ENCODE measurements at regions not wholly inside any gene's neighbourhood (a gene's known extent, or its start where the extent isn't known, plus 50 kb on each side); places are given as distances from the start of the nearest gene placed in this dataset.

DNA sequence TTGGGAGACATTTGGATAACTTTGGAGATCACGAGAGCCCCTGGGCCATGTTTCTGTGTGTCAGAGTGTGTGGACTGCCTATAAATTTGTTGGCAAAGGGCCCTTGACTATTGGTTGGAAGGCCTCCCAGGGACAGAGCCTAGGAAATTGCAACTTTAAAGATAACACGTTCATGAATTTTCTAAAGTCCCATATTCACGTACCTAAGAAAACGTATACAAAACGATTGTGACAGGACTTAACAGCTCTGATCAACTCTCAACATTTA, 55.8 kb downstream of the DOP1B start:
- TF ChIP-seq, protein P1, sequence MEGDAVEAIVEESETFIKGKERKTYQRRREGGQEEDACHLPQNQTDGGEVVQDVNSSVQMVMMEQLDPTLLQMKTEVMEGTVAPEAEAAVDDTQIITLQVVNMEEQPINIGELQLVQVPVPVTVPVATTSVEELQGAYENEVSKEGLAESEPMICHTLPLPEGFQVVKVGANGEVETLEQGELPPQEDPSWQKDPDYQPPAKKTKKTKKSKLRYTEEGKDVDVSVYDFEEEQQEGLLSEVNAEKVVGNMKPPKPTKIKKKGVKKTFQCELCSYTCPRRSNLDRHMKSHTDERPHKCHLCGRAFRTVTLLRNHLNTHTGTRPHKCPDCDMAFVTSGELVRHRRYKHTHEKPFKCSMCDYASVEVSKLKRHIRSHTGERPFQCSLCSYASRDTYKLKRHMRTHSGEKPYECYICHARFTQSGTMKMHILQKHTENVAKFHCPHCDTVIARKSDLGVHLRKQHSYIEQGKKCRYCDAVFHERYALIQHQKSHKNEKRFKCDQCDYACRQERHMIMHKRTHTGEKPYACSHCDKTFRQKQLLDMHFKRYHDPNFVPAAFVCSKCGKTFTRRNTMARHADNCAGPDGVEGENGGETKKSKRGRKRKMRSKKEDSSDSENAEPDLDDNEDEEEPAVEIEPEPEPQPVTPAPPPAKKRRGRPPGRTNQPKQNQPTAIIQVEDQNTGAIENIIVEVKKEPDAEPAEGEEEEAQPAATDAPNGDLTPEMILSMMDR (conservative IDR thresholded peaks at IDR 0.05; ENCODE audit: low read depth, low read length) = no peak
- TF ChIP-seq EZH2 (IDR thresholded peaks at IDR 0.05; ENCODE audit: low read length, unreplicated experiment) = no peak
- no peak for TF ChIP-seq EZH2phosphoT487 (IDR thresholded peaks at IDR 0.05; ENCODE audit: borderline replicate concordance, low read length)
- ATAC-seq (no peak), DNase-seq (no peak)
- Histone ChIP-seq H3K36me3 (ENCODE audit: low read depth, low read length) (peaks cover 4% of the 10 kb centered on the region; the same call in 1 of the 2 replicates), H3K27ac (ENCODE audit: low read length) (peak overlapping the region; percentile 83), H3K9ac (ENCODE audit: low read length) (peak overlapping the region; percentile 11; the same call in 1 of the 2 replicates), H3F3A (ENCODE audit: low read length, unreplicated experiment) (peaks cover 5% of the 10 kb centered on the region), H3K9me2 (replicated peaks; ENCODE audit: low read length) (no peaks in the 10 kb centered on the region), H3K9me3 (ENCODE audit: low read length) (no peaks in the 10 kb centered on the region), H3K79me2 (ENCODE audit: low read length) (no peaks in the 10 kb centered on the region), H3K4me3 (ENCODE audit: low read length) (peak overlapping the region; percentile 26), H4K20me1 (ENCODE audit: low read length) (no peaks in the 10 kb centered on the region), H3K4me2 (ENCODE audit: low read length) (peak overlapping the region; percentile 66), H3K27me3 (ENCODE audit: low read length) (no peaks in the 10 kb centered on the region), H2AFZ (ENCODE audit: low read length) (no peak overlapping the region), H3K4me1 (ENCODE audit: insufficient read depth, low read length) (peaks cover 50% of the 10 kb centered on the region)
- BruUV-seq (replicated peaks) = no TSS peak
- intact Hi-C loops (cut with micrococcal nuclease) = loop anchor here (2.0 kb wide), 1 partner anchor 108 kb away; the partner anchor contains the start of gene MORC3
- ChIA-PET CTCF (no interaction called here), POLR2A (ENCODE audit: unreplicated experiment) (interaction anchor here (0.6 to 0.7 kb wide), 2 partner anchors 10 to 107 kb away, joined by 3 to 4 read pairs; no protein-coding TSS in a partner anchor)

DNA sequence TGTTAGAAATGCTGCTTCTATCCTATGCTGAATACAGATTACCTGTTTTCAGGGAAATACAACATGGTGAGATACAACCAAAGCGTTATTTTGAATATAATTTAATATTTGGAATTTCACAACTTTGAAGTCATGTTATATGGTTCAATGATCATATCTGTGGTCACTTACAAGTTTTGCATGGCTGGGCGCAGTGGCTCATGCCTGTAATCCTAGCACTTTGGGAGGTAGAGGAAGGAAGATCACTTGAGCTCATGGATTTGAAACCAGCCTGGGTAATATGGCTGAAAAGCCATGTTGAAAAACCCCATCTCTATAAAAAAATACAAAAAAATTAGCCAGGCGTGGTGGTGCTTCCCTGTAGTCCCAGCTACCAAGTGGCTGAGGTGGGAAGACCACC, 57.9 kb downstream of the DOP1B start:
- Histone ChIP-seq H3K9ac (ENCODE audit: low read length) (no peak overlapping the region), H3K4me1 (ENCODE audit: insufficient read depth, low read length) (peaks cover 35% of the 10 kb centered on the region), H3K36me3 (ENCODE audit: low read depth, low read length) (peaks cover 8% of the 10 kb centered on the region; the same call in 1 of the 2 replicates), H3K9me2 (replicated peaks; ENCODE audit: low read length) (no peaks in the 10 kb centered on the region), H3K4me2 (ENCODE audit: low read length) (no peak overlapping the region), H3K9me3 (ENCODE audit: low read length) (no peaks in the 10 kb centered on the region), H2AFZ (ENCODE audit: low read length) (no peak overlapping the region), H3K4me3 (ENCODE audit: low read length) (no peak overlapping the region), H4K20me1 (ENCODE audit: low read length) (no peaks in the 10 kb centered on the region), H3K79me2 (ENCODE audit: low read length) (no peaks in the 10 kb centered on the region), H3K27me3 (ENCODE audit: low read length) (no peaks in the 10 kb centered on the region), H3F3A (ENCODE audit: low read length, unreplicated experiment) (peaks cover 5% of the 10 kb centered on the region), H3K27ac (ENCODE audit: low read length) (no peak overlapping the region)
- ATAC-seq (no peak), DNase-seq (no peak)
- no TSS peak for BruUV-seq (replicated peaks)
- intact Hi-C loops (cut with micrococcal nuclease) = no loop called here
- ChIA-PET CTCF (no interaction called here), POLR2A (ENCODE audit: unreplicated experiment) (interaction anchor here (0.6 kb wide), 1 partner anchor 45 kb away, joined by 4 read pairs; no protein-coding TSS in a partner anchor)
- TF ChIP-seq, protein P1 (conservative IDR thresholded peaks at IDR 0.05; ENCODE audit: low read depth, low read length) = no peak
- TF ChIP-seq EZH2phosphoT487 (IDR thresholded peaks at IDR 0.05; ENCODE audit: borderline replicate concordance, low read length) (no peak), EZH2 (IDR thresholded peaks at IDR 0.05; ENCODE audit: low read length, unreplicated experiment) (no peak)

DNA sequence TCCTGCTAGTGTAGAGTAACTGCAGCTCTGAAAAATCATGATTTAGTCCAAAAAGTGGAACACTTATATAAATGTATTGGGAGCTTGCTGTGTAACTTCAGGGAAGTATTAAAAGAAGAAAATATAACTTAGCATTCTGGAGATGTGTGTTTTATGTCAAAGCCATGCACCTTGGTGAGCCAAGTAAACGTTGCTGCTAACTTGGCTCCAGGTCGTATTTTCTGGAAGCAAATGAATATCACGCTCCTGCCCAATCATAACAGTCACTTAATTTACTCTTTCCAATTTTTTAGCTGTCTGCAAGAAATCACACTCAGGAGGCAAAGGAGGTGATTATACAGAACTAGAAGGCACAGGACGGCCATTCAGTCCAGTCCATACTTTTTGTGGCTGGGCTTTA, 61.1 kb downstream of the DOP1B start:
- Histone ChIP-seq H3F3A (ENCODE audit: low read length, unreplicated experiment) (no peaks in the 10 kb centered on the region), H2AFZ (ENCODE audit: low read length) (no peak overlapping the region), H3K9ac (ENCODE audit: low read length) (no peak overlapping the region), H3K27me3 (ENCODE audit: low read length) (no peaks in the 10 kb centered on the region), H3K4me1 (ENCODE audit: insufficient read depth, low read length) (peaks cover 6% of the 10 kb centered on the region), H3K4me3 (ENCODE audit: low read length) (no peak overlapping the region), H3K9me2 (replicated peaks; ENCODE audit: low read length) (no peaks in the 10 kb centered on the region), H4K20me1 (ENCODE audit: low read length) (no peaks in the 10 kb centered on the region), H3K79me2 (ENCODE audit: low read length) (no peaks in the 10 kb centered on the region), H3K36me3 (ENCODE audit: low read depth, low read length) (peaks cover 10% of the 10 kb centered on the region; the same call in 1 of the 2 replicates), H3K9me3 (ENCODE audit: low read length) (no peaks in the 10 kb centered on the region), H3K27ac (ENCODE audit: low read length) (no peak overlapping the region), H3K4me2 (ENCODE audit: low read length) (no peak overlapping the region)
- POLR2A ChIA-PET (ENCODE audit: unreplicated experiment) = no interaction called here
- DNase-seq (no peak), ATAC-seq (no peak)
- intact Hi-C loops (cut with micrococcal nuclease) = no loop called here
- TF ChIP-seq, protein P1 (conservative IDR thresholded peaks at IDR 0.05; ENCODE audit: low read depth, low read length) = no peak
- no peak for TF ChIP-seq EZH2phosphoT487 (IDR thresholded peaks at IDR 0.05; ENCODE audit: borderline replicate concordance, low read length)
- BruUV-seq (replicated peaks) = no TSS peak
- CTCF ChIA-PET = no interaction called here
